Astrocyte of the spinal cord (primary cell): ENCODE measurements at regions not wholly inside any gene's neighbourhood (a gene's known extent, or its start where the extent isn't known, plus 50 kb on each side); places are given as distances from the start of the nearest gene placed in this dataset.
A peak's percentile ranks its signal among the peaks of the same experiment; 100 is the strongest.

Source experiments
- DNase-seq: peaks from one replicate; pipeline ENCODE4 v3.0.0; 2011; ENCODE audit warnings: low read depth, low spot score
- H3K4me3 ChIP-seq: 2 replicates; pipeline ENCODE4 v1.5.1; 2011; ENCODE audit warnings: low read depth, mild to moderate bottlenecking, low read length, moderate library complexity
- CTCF ChIP-seq: IDR thresholded peaks from 2 replicates; pipeline ENCODE4 v1.5.1; 2012; ENCODE audit warnings: low read depth, mild to moderate bottlenecking, low read length, inconsistent platforms
- in situ Hi-C: cut with HindIII; loops from 2 replicates; pipeline ENCODE4 v1.10.0; 2017; ENCODE audit warnings: low sequenced_read_pairs

DNA sequence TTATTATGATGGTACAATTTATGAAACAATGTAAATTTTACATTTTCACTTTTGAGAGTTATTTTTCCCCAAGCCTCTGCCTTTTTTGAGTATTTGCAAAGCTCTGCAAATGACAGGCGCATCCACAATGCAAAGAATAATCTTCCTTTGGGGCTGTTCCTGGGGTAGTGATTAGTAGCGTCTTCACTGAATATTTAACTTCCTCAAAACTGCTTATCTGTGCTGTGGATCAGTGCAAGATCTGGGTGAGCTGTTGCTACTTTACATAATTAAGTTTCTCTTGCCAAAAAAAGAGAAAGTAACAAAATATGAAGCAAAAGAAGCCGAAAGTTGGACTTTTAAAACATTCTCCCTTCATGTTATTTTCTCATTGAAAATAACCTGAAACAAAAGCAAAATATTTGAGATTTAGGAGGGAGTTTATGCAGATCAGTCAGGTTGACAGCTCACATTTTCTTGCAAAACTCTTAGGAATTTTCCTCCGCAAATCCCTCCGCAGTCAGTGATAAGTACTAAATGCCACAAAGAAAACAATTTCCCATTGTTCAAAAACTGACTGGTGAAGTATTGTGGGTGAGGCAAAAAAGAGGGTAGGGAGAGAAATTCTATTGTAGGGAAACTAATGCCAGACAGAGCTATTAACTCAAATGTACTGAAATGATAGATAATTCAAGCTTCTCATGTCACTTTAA is 276.4 kb upstream of the B3GALT2 start:
- no peak for TF ChIP-seq CTCF
- H3K4me3 ChIP-seq: no peak overlapping the region
- in situ Hi-C loops: no loop called here
- peak; percentile 37 for DNase-seq

DNA sequence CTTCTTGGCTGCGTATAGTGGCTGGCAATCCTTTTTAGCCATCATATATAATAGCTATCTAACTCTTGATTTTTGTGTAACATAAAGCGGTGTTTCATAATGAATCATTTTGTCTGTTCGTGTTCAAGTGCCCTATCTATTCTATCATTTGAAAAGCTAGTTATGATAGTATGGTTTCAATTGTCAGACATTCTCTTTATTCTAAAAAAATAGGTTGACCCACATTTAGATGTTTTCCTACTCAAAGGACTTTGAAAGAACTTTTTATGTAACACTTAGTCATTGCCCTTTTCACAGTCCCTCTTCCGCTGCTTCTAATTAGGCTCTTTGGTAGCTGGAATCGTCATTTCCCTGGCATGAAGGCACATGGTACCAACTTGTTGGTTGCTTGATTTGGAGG is 272.2 kb upstream of the B3GALT2 start:
- DNase-seq: no peak
- no peak for TF ChIP-seq CTCF
- H3K4me3 ChIP-seq: no peak overlapping the region
- in situ Hi-C loops: no loop called here

DNA sequence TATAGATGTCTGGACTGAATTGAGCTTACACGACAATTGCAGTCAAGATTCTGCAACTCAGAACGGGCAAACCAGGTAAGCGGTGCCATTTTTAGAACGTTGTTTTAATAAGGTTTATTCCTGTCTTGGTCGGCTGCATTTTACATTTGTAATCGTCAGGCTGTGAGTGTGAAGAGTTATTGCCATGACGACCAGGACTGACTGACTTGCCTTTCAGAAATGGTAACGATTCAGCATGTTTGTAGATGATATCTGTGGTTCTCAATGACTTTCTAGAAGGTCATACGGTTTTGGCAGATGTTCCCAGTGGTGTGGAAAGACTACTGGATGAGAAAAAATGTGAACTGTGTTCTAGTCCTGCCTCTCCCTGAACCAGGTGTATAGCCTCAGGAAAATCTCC is 271.3 kb upstream of the B3GALT2 start:
- TF ChIP-seq CTCF: no peak
- no peak overlapping the region for H3K4me3 ChIP-seq
- no peak for DNase-seq
- in situ Hi-C loops: no loop called here

GRCh38 chr1:193456811-193457280 is 270.4 kb upstream of the B3GALT2 start:
- no peak for TF ChIP-seq CTCF
- in situ Hi-C loops: no loop called here
- no peak for DNase-seq
- no peak overlapping the region for H3K4me3 ChIP-seq

DNA sequence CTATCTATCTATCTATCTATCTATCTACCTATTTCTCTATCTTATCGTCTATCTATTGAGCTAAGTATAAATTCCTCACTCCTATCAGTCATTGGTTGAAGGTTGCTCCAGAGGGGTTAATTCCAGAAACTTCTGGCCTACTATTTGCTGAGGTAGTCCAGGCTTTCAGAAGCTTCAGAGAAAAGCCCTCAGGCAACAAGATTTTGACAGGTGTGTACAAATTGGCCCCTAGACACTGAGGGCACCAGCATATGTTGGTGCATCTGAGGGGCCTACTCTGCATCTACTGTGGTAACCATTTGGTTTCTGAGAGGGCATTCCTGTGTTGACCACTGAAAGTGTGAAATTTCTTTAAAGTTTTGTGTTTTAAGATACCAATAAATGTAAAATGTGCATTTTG is 265.2 kb upstream of the B3GALT2 start:
- TF ChIP-seq CTCF: no peak
- in situ Hi-C loops: no loop called here
- no peak overlapping the region for H3K4me3 ChIP-seq
- DNase-seq: no peak

- no peak for DNase-seq
- H3K4me3 ChIP-seq: no peak overlapping the region
- no peak for TF ChIP-seq CTCF
- in situ Hi-C loops: no loop called here
Observed at GRCh38 chr1:193451001-193451400, 264.6 kb upstream of the B3GALT2 start.
